ENCODE measurements at regions not wholly inside any gene's neighbourhood (a gene's known extent, or its start where the extent isn't known, plus 50 kb on each side); places are given as distances from the start of the nearest gene placed in this dataset.

GRCh38 chr12:124402248-124403066 lies 107.6 kb downstream of the RFLNA start:
- DNase-seq (no peak), ATAC-seq (no peak)
- H3K27me3 ChIP-seq (ENCODE audit: low read length): no peaks in the 10 kb centered on the region
- peaks cover 18% of the 10 kb centered on the region for H3K36me3 ChIP-seq (ENCODE audit: low read depth, low read length)
- intact Hi-C loops (cut with micrococcal nuclease): no loop called here
- POLR2A ChIA-PET (ENCODE audit: unreplicated experiment): interaction anchor here (0.7 kb wide), 1 partner anchor 12 kb away, joined by 4 read pairs; no protein-coding TSS in a partner anchor
- no peaks in the 10 kb centered on the region for H3F3A ChIP-seq (ENCODE audit: low read length, unreplicated experiment)
- no peak overlapping the region for H3K9ac ChIP-seq (ENCODE audit: low read length)
- 0 out of 2 replicates have a peak, but pooled peaks cover 8% of the 10 kb centered on the region for H3K79me2 ChIP-seq (ENCODE audit: low read length)
- no peak overlapping the region for H3K4me2 ChIP-seq (ENCODE audit: low read length)
- H3K9me2 ChIP-seq (replicated peaks; ENCODE audit: low read length): no peaks in the 10 kb centered on the region
- CTCF ChIA-PET: no interaction called here
- TF ChIP-seq EZH2 (IDR thresholded peaks at IDR 0.05; ENCODE audit: low read length, unreplicated experiment): no peak
- TF ChIP-seq EZH2phosphoT487 (IDR thresholded peaks at IDR 0.05; ENCODE audit: borderline replicate concordance, low read length): no peak
- TF ChIP-seq, protein P1, sequence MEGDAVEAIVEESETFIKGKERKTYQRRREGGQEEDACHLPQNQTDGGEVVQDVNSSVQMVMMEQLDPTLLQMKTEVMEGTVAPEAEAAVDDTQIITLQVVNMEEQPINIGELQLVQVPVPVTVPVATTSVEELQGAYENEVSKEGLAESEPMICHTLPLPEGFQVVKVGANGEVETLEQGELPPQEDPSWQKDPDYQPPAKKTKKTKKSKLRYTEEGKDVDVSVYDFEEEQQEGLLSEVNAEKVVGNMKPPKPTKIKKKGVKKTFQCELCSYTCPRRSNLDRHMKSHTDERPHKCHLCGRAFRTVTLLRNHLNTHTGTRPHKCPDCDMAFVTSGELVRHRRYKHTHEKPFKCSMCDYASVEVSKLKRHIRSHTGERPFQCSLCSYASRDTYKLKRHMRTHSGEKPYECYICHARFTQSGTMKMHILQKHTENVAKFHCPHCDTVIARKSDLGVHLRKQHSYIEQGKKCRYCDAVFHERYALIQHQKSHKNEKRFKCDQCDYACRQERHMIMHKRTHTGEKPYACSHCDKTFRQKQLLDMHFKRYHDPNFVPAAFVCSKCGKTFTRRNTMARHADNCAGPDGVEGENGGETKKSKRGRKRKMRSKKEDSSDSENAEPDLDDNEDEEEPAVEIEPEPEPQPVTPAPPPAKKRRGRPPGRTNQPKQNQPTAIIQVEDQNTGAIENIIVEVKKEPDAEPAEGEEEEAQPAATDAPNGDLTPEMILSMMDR (conservative IDR thresholded peaks at IDR 0.05; ENCODE audit: low read depth, low read length): no peak
- no TSS peak for BruUV-seq (replicated peaks)
- no peak overlapping the region for H3K4me3 ChIP-seq (ENCODE audit: low read length)
- no peak overlapping the region for H3K27ac ChIP-seq (ENCODE audit: low read length)
- H2AFZ ChIP-seq (ENCODE audit: low read length): no peak overlapping the region
- H4K20me1 ChIP-seq (ENCODE audit: low read length): no peaks in the 10 kb centered on the region
- H3K9me3 ChIP-seq (ENCODE audit: low read length): no peaks in the 10 kb centered on the region
- H3K4me1 ChIP-seq (ENCODE audit: insufficient read depth, low read length): no peaks in the 10 kb centered on the region

DNA sequence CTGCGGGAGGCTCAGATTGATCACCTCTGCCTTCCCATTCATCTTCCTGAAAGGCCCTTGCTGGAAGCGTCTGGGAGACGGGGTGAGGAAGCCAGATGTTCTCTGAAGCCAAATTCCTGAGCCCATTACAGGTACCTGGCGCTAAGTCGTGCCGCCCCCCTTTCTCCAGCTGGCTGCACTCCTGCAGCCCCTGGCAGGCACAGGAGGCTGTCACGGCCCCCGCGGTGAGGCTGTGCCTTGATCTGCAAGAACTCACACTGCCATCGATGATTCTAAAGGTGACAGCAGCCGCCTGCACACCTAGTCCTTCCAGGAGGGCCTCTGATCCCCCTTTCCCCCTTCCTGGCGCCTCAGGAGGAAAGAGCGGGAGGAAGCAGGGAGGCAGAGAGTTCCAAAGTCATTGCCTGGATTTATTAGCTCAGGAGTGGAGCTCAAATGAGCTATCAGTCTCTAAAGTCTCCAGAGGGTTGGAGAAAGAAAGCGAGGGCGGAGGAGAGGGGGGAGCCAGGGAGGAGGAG lies 106.9 kb downstream of the RFLNA start:
- H4K20me1 ChIP-seq (ENCODE audit: low read length): no peaks in the 10 kb centered on the region
- H3K4me3 ChIP-seq (ENCODE audit: low read length): no peak overlapping the region
- H3K4me2 ChIP-seq (ENCODE audit: low read length): no peak overlapping the region

More for the DNA sequence above, 106.9 kb downstream of the RFLNA start:
- H2AFZ ChIP-seq (ENCODE audit: low read length): no peak overlapping the region
- DNase-seq (no peak), ATAC-seq (no peak)
- intact Hi-C loops (cut with micrococcal nuclease): no loop called here
- no peak overlapping the region for H3K9ac ChIP-seq (ENCODE audit: low read length)
- BruUV-seq (replicated peaks): no TSS peak
- H3K4me1 ChIP-seq (ENCODE audit: insufficient read depth, low read length): no peaks in the 10 kb centered on the region
- H3K79me2 ChIP-seq (ENCODE audit: low read length): 0 out of 2 replicates have a peak, but pooled peaks cover 8% of the 10 kb centered on the region
- POLR2A ChIA-PET (ENCODE audit: unreplicated experiment): interaction anchor here (0.7 kb wide), 1 partner anchor 12 kb away, joined by 4 read pairs; no protein-coding TSS in a partner anchor
- no peaks in the 10 kb centered on the region for H3K9me3 ChIP-seq (ENCODE audit: low read length)
- peaks cover 16% of the 10 kb centered on the region for H3K36me3 ChIP-seq (ENCODE audit: low read depth, low read length)
- H3F3A ChIP-seq (ENCODE audit: low read length, unreplicated experiment): no peaks in the 10 kb centered on the region
- no peak for TF ChIP-seq EZH2phosphoT487 (IDR thresholded peaks at IDR 0.05; ENCODE audit: borderline replicate concordance, low read length)
- TF ChIP-seq, protein P1 (conservative IDR thresholded peaks at IDR 0.05; ENCODE audit: low read depth, low read length): no peak
- no peak for TF ChIP-seq EZH2 (IDR thresholded peaks at IDR 0.05; ENCODE audit: low read length, unreplicated experiment)
- CTCF ChIA-PET: no interaction called here
- no peak overlapping the region for H3K27ac ChIP-seq (ENCODE audit: low read length)
- no peaks in the 10 kb centered on the region for H3K27me3 ChIP-seq (ENCODE audit: low read length)
- H3K9me2 ChIP-seq (replicated peaks; ENCODE audit: low read length): no peaks in the 10 kb centered on the region

Measured in PC-3 (cell line).